ENCODE measurements at regions not wholly inside any gene's neighbourhood (a gene's known extent, or its start where the extent isn't known, plus 50 kb on each side); places are given as distances from the start of the nearest gene placed in this dataset.

DNA sequence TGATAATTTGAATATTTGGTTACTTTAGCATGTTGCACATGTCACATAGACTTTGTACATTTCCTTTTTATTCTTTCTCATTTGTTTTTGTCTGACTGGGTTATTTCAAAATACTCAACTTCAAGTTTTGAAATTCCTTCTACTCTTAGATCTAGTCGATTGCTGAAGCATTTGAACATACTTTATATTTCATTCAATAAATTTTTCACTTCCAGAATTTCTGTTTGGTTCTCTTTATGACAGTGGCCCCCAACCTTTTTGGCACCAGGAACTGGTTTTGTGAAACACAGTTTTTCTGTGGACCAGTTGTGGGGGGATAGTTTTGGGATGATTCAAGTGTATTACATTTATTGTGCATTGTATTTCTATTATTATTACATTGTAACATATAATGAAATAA lies 119.8 kb downstream of the COX7C start:
- Histone ChIP-seq H3K27ac (ENCODE audit: low read length) (no peak overlapping the region), H3K4me1 (ENCODE audit: control insufficient read depth in 1 of 2, extremely low read depth in 1 of 2, insufficient read depth in 2 of 2, low read length in 2 of 2) (no peaks in the 10 kb centered on the region), H3K27me3 (replicated peaks in 1 of 2; ENCODE audit: control insufficient read depth in 2 of 2, extremely low read depth in 1 of 2, insufficient read depth in 2 of 2, low read length in 1 of 2) (no peaks in the 10 kb centered on the region), H3K36me3 (ENCODE audit: control insufficient read depth in 2 of 2, extremely low read depth in 1 of 2, insufficient read depth in 1 of 2, low read length in 1 of 2) (no peaks in the 10 kb centered on the region), H3K9me3 (no peaks in the 10 kb centered on the region), H3K4me3 (ENCODE audit: control insufficient read depth in 1 of 2, extremely low read depth in 1 of 2, low read length in 1 of 2) (no peak overlapping the region)
- ChIA-PET CTCF (no interaction called here), POLR2A (interaction anchor here in 1 of 2 donors (0.9 kb wide), 1 partner anchor 1559 kb away, joined by 4 read pairs; no protein-coding TSS in a partner anchor)
- H3K9me3 Mint-ChIP-seq: peaks cover 0 to 33% (median 17%) of the 10 kb centered on the region in 3 donors
- no peaks in the 10 kb centered on the region for H3K4me1 Mint-ChIP-seq
- DNase-seq: no peak
- peaks cover 2 to 3% of the 10 kb centered on the region in 2 donors for H3K27me3 Mint-ChIP-seq
- no peak overlapping the region for H3K27ac Mint-ChIP-seq
- no CpG with 5 or more reads among the region's 1 CpG for WGBS (ENCODE audit: insufficient coverage)
- no peak overlapping the region for H3K4me3 Mint-ChIP-seq
- ATAC-seq (replicated peaks in 1 of 4): no peak
- H3K36me3 Mint-ChIP-seq: no peaks in the 10 kb centered on the region

DNA sequence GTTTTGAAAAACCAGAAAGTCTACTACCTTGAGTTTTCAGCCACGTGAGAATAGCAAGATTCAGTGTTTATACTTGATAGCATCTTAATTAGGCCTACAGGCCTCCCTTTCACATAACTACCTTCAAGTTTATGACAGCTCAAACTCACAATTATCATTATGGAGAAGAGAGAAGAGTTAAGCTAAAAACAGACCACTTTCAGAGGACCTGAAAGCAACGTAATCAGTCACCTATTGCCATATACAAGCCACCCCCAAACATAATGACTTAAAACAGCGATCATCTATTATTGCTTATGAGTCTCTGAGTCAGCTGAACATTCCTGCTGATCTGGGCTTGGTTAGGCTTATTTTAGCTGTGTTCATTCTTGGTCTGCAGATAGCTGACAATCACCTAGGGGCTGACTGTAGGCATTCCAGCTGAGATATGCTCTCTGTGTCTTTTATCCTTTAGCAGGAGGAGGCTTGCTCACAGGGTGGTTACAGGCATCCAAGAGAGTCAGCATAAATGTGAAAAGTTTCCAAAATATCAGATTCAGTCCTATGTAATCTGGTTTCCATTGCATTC lies 130.9 kb downstream of the COX7C start:
- no peak for ATAC-seq (replicated peaks in 1 of 4)

DNA sequence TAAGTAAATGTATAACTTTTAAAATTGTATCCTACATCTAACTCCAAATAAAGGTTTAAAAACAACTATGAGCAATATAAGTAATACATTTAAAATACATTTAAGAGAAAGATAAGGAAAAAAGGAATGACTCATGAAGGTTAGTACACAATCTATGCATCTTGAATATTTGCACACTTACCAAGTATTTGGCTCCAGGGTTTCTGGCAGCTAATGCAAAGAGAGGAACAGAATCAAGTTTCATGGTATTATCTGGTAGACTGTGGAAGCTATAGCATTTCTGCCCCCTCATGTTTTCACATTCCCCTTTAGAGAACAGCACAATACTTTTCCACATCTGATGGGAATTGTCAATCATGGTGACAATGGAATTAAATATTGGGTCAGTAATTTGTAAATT lies 132.1 kb downstream of the COX7C start:
- no peak overlapping the region for H3K27ac Mint-ChIP-seq
- H3K4me3 ChIP-seq (ENCODE audit: control insufficient read depth in 1 of 2, extremely low read depth in 1 of 2, low read length in 1 of 2): no peak overlapping the region
- ChIA-PET POLR2A (no interaction called here), CTCF (no interaction called here)
- H3K27ac ChIP-seq (ENCODE audit: low read length): no peak overlapping the region
- H3K36me3 ChIP-seq (ENCODE audit: control insufficient read depth in 2 of 2, extremely low read depth in 1 of 2, insufficient read depth in 1 of 2, low read length in 1 of 2): no peaks in the 10 kb centered on the region
- no peaks in the 10 kb centered on the region for H3K4me1 Mint-ChIP-seq
- no peaks in the 10 kb centered on the region for H3K27me3 ChIP-seq (replicated peaks in 1 of 2; ENCODE audit: control insufficient read depth in 2 of 2, extremely low read depth in 1 of 2, insufficient read depth in 2 of 2, low read length in 1 of 2)
- ATAC-seq (replicated peaks in 1 of 4) (no peak), DNase-seq (no peak)
- H3K36me3 Mint-ChIP-seq: no peaks in the 10 kb centered on the region
- no peaks in the 10 kb centered on the region for H3K27me3 Mint-ChIP-seq
- no peaks in the 10 kb centered on the region for H3K4me1 ChIP-seq (ENCODE audit: control insufficient read depth in 1 of 2, extremely low read depth in 1 of 2, insufficient read depth in 2 of 2, low read length in 2 of 2)
- no peaks in the 10 kb centered on the region for H3K9me3 ChIP-seq
- H3K9me3 Mint-ChIP-seq: no peaks in the 10 kb centered on the region
- H3K4me3 Mint-ChIP-seq: no peak overlapping the region

More for the DNA sequence above, 130.9 kb downstream of the COX7C start:
- Mint-ChIP-seq H3K9me3 (no peaks in the 10 kb centered on the region), H3K4me1 (no peaks in the 10 kb centered on the region), H3K36me3 (no peaks in the 10 kb centered on the region), H3K27ac (no peak overlapping the region), H3K27me3 (no peaks in the 10 kb centered on the region), H3K4me3 (no peak overlapping the region)
- ChIA-PET CTCF (no interaction called here), POLR2A (no interaction called here)
- no peak for DNase-seq
- WGBS (ENCODE audit: insufficient coverage): no CpG with 5 or more reads among the region's 3 CpGs
- Histone ChIP-seq H3K4me1 (ENCODE audit: control insufficient read depth in 1 of 2, extremely low read depth in 1 of 2, insufficient read depth in 2 of 2, low read length in 2 of 2) (no peaks in the 10 kb centered on the region), H3K36me3 (ENCODE audit: control insufficient read depth in 2 of 2, extremely low read depth in 1 of 2, insufficient read depth in 1 of 2, low read length in 1 of 2) (no peaks in the 10 kb centered on the region), H3K27me3 (replicated peaks in 1 of 2; ENCODE audit: control insufficient read depth in 2 of 2, extremely low read depth in 1 of 2, insufficient read depth in 2 of 2, low read length in 1 of 2) (no peaks in the 10 kb centered on the region), H3K4me3 (ENCODE audit: control insufficient read depth in 1 of 2, extremely low read depth in 1 of 2, low read length in 1 of 2) (no peak overlapping the region), H3K27ac (ENCODE audit: low read length) (no peak overlapping the region), H3K9me3 (no peaks in the 10 kb centered on the region)

DNA sequence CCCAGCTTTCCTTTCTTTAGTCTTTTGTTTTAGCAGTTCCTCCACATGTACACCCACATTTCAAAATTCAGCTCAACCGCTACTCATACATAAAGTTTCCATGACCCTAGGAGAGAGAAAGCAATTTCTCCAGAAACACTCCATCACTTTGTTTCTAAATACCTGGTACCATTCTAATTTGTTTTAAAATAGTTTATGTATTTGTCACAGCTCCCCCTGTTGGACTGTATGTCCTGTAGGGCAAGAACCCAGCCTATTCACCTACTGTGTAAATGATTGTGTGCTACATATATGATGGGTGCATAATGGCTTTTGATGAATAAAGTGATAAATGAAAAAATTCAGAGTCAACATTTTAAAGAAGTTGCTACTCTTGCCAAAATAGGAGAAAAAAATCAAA lies 139.1 kb downstream of the COX7C start:
- Histone ChIP-seq H3K4me3 (ENCODE audit: control insufficient read depth in 1 of 2, extremely low read depth in 1 of 2, low read length in 1 of 2) (no peak overlapping the region), H3K9me3 (no peaks in the 10 kb centered on the region), H3K36me3 (ENCODE audit: control insufficient read depth in 2 of 2, extremely low read depth in 1 of 2, insufficient read depth in 1 of 2, low read length in 1 of 2) (no peaks in the 10 kb centered on the region), H3K27me3 (replicated peaks in 1 of 2; ENCODE audit: control insufficient read depth in 2 of 2, extremely low read depth in 1 of 2, insufficient read depth in 2 of 2, low read length in 1 of 2) (no peaks in the 10 kb centered on the region), H3K4me1 (ENCODE audit: control insufficient read depth in 1 of 2, extremely low read depth in 1 of 2, insufficient read depth in 2 of 2, low read length in 2 of 2) (no peaks in the 10 kb centered on the region), H3K27ac (ENCODE audit: low read length) (no peak overlapping the region)
- no peaks in the 10 kb centered on the region for H3K36me3 Mint-ChIP-seq
- ChIA-PET CTCF (no interaction called here), POLR2A (no interaction called here)
- ATAC-seq (replicated peaks in 1 of 4) (no peak), DNase-seq (no peak)
- no peak overlapping the region for H3K27ac Mint-ChIP-seq
- no peaks in the 10 kb centered on the region for H3K4me1 Mint-ChIP-seq
- peaks cover 0 to 8% of the 10 kb centered on the region in 2 donors for H3K27me3 Mint-ChIP-seq
- H3K4me3 Mint-ChIP-seq: no peak overlapping the region
- peaks cover 0 to 11% (median 4%) of the 10 kb centered on the region in 3 donors for H3K9me3 Mint-ChIP-seq
- WGBS (ENCODE audit: insufficient coverage): no CpG with 5 or more reads among the region's 1 CpG

DNA sequence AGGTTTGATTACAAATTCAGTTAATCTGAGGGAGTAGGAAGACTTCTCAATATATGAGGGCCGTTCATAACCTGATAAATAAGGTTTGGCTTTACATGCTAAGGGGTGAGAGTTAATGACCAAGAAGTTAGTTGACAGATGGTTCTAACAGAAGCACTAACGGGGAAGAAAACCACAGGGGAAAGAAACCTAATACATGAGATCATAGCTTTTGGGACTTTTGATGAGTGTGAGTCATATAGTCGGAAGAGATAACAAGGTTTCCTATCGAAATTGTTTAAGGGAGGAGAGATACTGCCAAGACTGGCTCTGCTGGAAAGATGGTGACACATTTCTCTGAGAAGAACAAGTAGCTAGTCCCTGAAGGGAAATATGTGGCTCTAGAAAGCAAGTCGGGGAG lies 140.1 kb downstream of the COX7C start:
- ChIA-PET POLR2A (no interaction called here), CTCF (no interaction called here)
- Histone ChIP-seq H3K4me1 (ENCODE audit: control insufficient read depth in 1 of 2, extremely low read depth in 1 of 2, insufficient read depth in 2 of 2, low read length in 2 of 2) (no peaks in the 10 kb centered on the region), H3K4me3 (ENCODE audit: control insufficient read depth in 1 of 2, extremely low read depth in 1 of 2, low read length in 1 of 2) (no peak overlapping the region), H3K27ac (ENCODE audit: low read length) (no peak overlapping the region), H3K9me3 (no peaks in the 10 kb centered on the region), H3K36me3 (ENCODE audit: control insufficient read depth in 2 of 2, extremely low read depth in 1 of 2, insufficient read depth in 1 of 2, low read length in 1 of 2) (no peaks in the 10 kb centered on the region), H3K27me3 (replicated peaks in 1 of 2; ENCODE audit: control insufficient read depth in 2 of 2, extremely low read depth in 1 of 2, insufficient read depth in 2 of 2, low read length in 1 of 2) (no peaks in the 10 kb centered on the region)
- no peaks in the 10 kb centered on the region for H3K36me3 Mint-ChIP-seq
- H3K27me3 Mint-ChIP-seq: peaks cover 0 to 8% of the 10 kb centered on the region in 2 donors
- whole genome bisulfite sequencing (ENCODE audit: insufficient coverage): 57% methylated on average over 3 of the region's 5 CpGs
- DNase-seq (no peak), ATAC-seq (replicated peaks in 1 of 4) (no peak)
- no peak overlapping the region for H3K27ac Mint-ChIP-seq
- peaks cover 0 to 11% (median 4%) of the 10 kb centered on the region in 3 donors for H3K9me3 Mint-ChIP-seq
- H3K4me1 Mint-ChIP-seq: no peaks in the 10 kb centered on the region
- H3K4me3 Mint-ChIP-seq: no peak overlapping the region

DNA sequence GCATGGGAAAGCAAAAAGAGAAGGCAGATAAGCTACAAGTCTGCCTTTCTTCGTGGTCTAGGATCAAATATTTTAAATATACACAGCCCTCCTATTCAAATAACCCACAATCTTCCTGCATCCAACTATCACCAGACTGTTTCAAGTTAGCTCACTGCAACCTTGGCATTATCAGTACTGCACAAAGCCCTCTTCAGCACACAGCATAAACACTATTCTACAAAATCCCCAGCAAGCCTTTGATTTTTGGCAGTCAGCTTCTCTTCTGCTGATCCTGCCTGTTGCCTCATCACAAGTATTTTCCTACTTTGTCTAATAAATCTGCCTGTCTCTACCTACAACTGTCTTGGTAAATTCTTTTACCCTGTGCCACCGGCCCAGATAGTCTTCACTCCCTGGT lies 142.9 kb downstream of the COX7C start:
- Mint-ChIP-seq H3K4me1 (no peaks in the 10 kb centered on the region), H3K4me3 (no peak overlapping the region), H3K9me3 (peaks cover 0 to 11% (median 4%) of the 10 kb centered on the region in 3 donors), H3K27ac (no peak overlapping the region), H3K36me3 (no peaks in the 10 kb centered on the region), H3K27me3 (peaks cover 0 to 8% of the 10 kb centered on the region in 2 donors)
- CTCF ChIA-PET: no interaction called here
- ATAC-seq (replicated peaks in 1 of 4): no peak
- H3K36me3 ChIP-seq (ENCODE audit: control insufficient read depth in 2 of 2, extremely low read depth in 1 of 2, insufficient read depth in 1 of 2, low read length in 1 of 2): no peaks in the 10 kb centered on the region
- H3K9me3 ChIP-seq: no peaks in the 10 kb centered on the region
- H3K27ac ChIP-seq (ENCODE audit: low read length): no peak overlapping the region
- H3K4me1 ChIP-seq (ENCODE audit: control insufficient read depth in 1 of 2, extremely low read depth in 1 of 2, insufficient read depth in 2 of 2, low read length in 2 of 2): no peaks in the 10 kb centered on the region
- H3K27me3 ChIP-seq (replicated peaks in 1 of 2; ENCODE audit: control insufficient read depth in 2 of 2, extremely low read depth in 1 of 2, insufficient read depth in 2 of 2, low read length in 1 of 2): no peaks in the 10 kb centered on the region
- no peak overlapping the region for H3K4me3 ChIP-seq (ENCODE audit: control insufficient read depth in 1 of 2, extremely low read depth in 1 of 2, low read length in 1 of 2)
- no peak for DNase-seq
- POLR2A ChIA-PET: no interaction called here
- 0% methylated on average over 1 of the region's 2 CpGs for WGBS (ENCODE audit: insufficient coverage)

DNA sequence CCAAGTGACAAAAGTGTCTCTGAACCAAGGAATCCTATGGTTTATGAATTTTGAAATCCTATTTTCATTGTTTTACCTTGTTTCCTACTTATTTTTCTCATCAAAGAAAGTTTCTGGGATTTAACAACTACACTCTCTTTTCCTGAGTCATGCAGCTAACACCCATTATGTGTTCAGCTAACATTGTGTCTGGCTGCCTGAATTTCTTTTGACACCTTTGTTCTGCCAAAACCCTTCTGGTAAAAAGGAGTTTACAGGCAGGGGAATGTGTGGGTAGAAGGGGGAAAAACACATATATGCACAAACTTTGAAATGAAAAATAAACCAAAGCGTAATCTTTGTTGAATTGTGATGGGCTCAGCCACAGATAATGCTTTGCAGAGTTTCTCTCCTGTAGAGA lies 146.2 kb downstream of the COX7C start:
- H3K36me3 Mint-ChIP-seq: no peaks in the 10 kb centered on the region
- no peaks in the 10 kb centered on the region for H3K36me3 ChIP-seq (ENCODE audit: control insufficient read depth in 2 of 2, extremely low read depth in 1 of 2, insufficient read depth in 1 of 2, low read length in 1 of 2)
- H3K27me3 ChIP-seq (replicated peaks in 1 of 2; ENCODE audit: control insufficient read depth in 2 of 2, extremely low read depth in 1 of 2, insufficient read depth in 2 of 2, low read length in 1 of 2): no peaks in the 10 kb centered on the region
- H3K4me1 Mint-ChIP-seq: no peaks in the 10 kb centered on the region
- H3K27ac ChIP-seq (ENCODE audit: low read length): no peak overlapping the region
- 60% methylated on average over 1 of the region's 1 CpG for WGBS (ENCODE audit: insufficient coverage)
- no peak overlapping the region for H3K4me3 ChIP-seq (ENCODE audit: control insufficient read depth in 1 of 2, extremely low read depth in 1 of 2, low read length in 1 of 2)
- H3K27ac Mint-ChIP-seq: no peak overlapping the region
- H3K9me3 Mint-ChIP-seq: peaks cover 0 to under 1% (median 0%) of the 10 kb centered on the region in 3 donors
- ChIA-PET POLR2A (no interaction called here), CTCF (no interaction called here)
- no peak for ATAC-seq (replicated peaks in 1 of 4)
- H3K4me3 Mint-ChIP-seq: no peak overlapping the region
- H3K9me3 ChIP-seq: no peaks in the 10 kb centered on the region
- no peak for DNase-seq
- H3K27me3 Mint-ChIP-seq: peaks cover 0 to 4% of the 10 kb centered on the region in 2 donors
- H3K4me1 ChIP-seq (ENCODE audit: control insufficient read depth in 1 of 2, extremely low read depth in 1 of 2, insufficient read depth in 2 of 2, low read length in 2 of 2): no peaks in the 10 kb centered on the region
